GM18507 (cell line): ENCODE measurements at regions not wholly inside any gene's neighbourhood (a gene's known extent, or its start where the extent isn't known, plus 50 kb on each side); places are given as distances from the start of the nearest gene placed in this dataset.
"Not testable (repeated sequence)": the region's sequence is repeated elsewhere in the genome, so short reads cannot be mapped to it uniquely, and the experiment has no call there.

Source experiments
- DNase-seq: peaks from one replicate; pipeline ENCODE4 v3.0.0; 2011; ENCODE audit warnings: low read depth; ENCODE audit not compliant: insufficient read length; ENCODE audit errors: extremely low spot score
- FAIRE-seq: peaks from 2 replicates; lab custom pipeline; 2011; peaks lifted over from hg19 to GRCh38; lab: Jason Lieb, UNC

GRCh38 chr2:118584877-118585276 lies 262.6 kb downstream of the EN1 start:
- FAIRE-seq (no peak), DNase-seq (no peak)

- FAIRE-seq, result no peak
- DNase-seq, result no peak
Measured at GRCh38 chr2:118584062-118584749, 263.2 kb downstream of the EN1 start.

- FAIRE-seq, result no peak
Measured at GRCh38 chr2:118582058-118582457, 265.4 kb downstream of the EN1 start.

GRCh38 chr2:118580651-118581050 lies 266.8 kb downstream of the EN1 start:
- FAIRE-seq (no peak), DNase-seq (no peak)

More at GRCh38 chr2:118582058-118582457, 265.4 kb downstream of the EN1 start:
- no peak for DNase-seq

GRCh38 chr2:118580107-118580506 lies 267.3 kb downstream of the EN1 start:
- DNase-seq (no peak), FAIRE-seq (no peak)

GRCh38 chr2:118577202-118577601 lies 270.2 kb downstream of the EN1 start:
- FAIRE-seq (no peak), DNase-seq (no peak)

GRCh38 chr2:118576109-118576855 lies 271.2 kb downstream of the EN1 start:
- FAIRE-seq, result no peak
- DNase-seq, result no peak

GRCh38 chr2:118572380-118572779 lies 275.1 kb downstream of the EN1 start:
- FAIRE-seq, result not testable (repeated sequence)

GRCh38 chr2:118569876-118570535 lies 277.4 kb downstream of the EN1 start:
- FAIRE-seq, result no peak
- no peak for DNase-seq

More at GRCh38 chr2:118572380-118572779, 275.1 kb downstream of the EN1 start:
- not testable (repeated sequence) for DNase-seq

GRCh38 chr2:118568700-118569099 lies 278.7 kb downstream of the EN1 start:
- no peak for FAIRE-seq

GRCh38 chr2:118565786-118566540 lies 281.5 kb downstream of the EN1 start:
- DNase-seq (no peak), FAIRE-seq (no peak)

More at GRCh38 chr2:118568700-118569099, 278.7 kb downstream of the EN1 start:
- no peak for DNase-seq

GRCh38 chr2:118565301-118565700 lies 282.1 kb downstream of the EN1 start:
- FAIRE-seq, result no peak
- DNase-seq, result no peak

GRCh38 chr2:118562144-118562543 lies 285.3 kb downstream of the EN1 start:
- FAIRE-seq (no peak), DNase-seq (no peak)

- FAIRE-seq (no peak), DNase-seq (no peak)
Measured at GRCh38 chr2:118558846-118559245, 288.6 kb downstream of the EN1 start.

- no peak for FAIRE-seq
- no peak for DNase-seq
Measured at GRCh38 chr2:118557791-118558190, 289.7 kb downstream of the EN1 start.

GRCh38 chr2:118557016-118557415 lies 290.4 kb downstream of the EN1 start:
- DNase-seq (no peak), FAIRE-seq (no peak)

- no peak for FAIRE-seq
- no peak for DNase-seq
Measured at GRCh38 chr2:118554616-118555015, 292.8 kb downstream of the EN1 start.

- FAIRE-seq (no peak), DNase-seq (no peak)
Measured at GRCh38 chr2:118549503-118549902, 297.9 kb downstream of the EN1 start.

- DNase-seq (no peak), FAIRE-seq (no peak)
Measured at GRCh38 chr2:118548880-118549488, 298.5 kb downstream of the EN1 start.
